Keratinocyte (primary cell): ENCODE measurements at regions not wholly inside any gene's neighbourhood (a gene's known extent, or its start where the extent isn't known, plus 50 kb on each side); places are given as distances from the start of the nearest gene placed in this dataset.

Experiments used
- DNase-seq: peaks from one replicate; pipeline ENCODE4 v3.0.0-alpha.2; 2011; ENCODE audit warnings: low read depth, missing footprints, low spot score
- FAIRE-seq: peaks from 2 replicates; lab custom pipeline; 2011; peaks lifted over from hg19 to GRCh38; lab: Jason Lieb, UNC
- H2AFZ ChIP-seq: 2 replicates; pipeline ENCODE4 v1.6.0; 2012; ENCODE audit warnings: low read length, control low read depth, inconsistent platforms; ENCODE audit not compliant: control insufficient read depth
- H3K27ac ChIP-seq: 2 replicates; pipeline ENCODE4 v1.5.1; 2011; ENCODE audit warnings: low read length; ENCODE audit not compliant: control insufficient read depth, insufficient read depth
- H3K27me3 ChIP-seq: 3 replicates; pipeline ENCODE4 v1.6.0; 2011; ENCODE audit warnings: low read length; ENCODE audit not compliant: control insufficient read depth, insufficient read depth; ENCODE audit errors: extremely low read depth
- H3K36me3 ChIP-seq, 2 experiments: 2 replicates in 1 of 2; 3 replicates in 1 of 2; pipeline ENCODE4 v1.5.1; 2011; ENCODE audit warnings: low read length in 2 of 2, mild to moderate bottlenecking in 1 of 2; ENCODE audit not compliant: control insufficient read depth in 2 of 2, insufficient read depth in 2 of 2; ENCODE audit errors: extremely low read depth in 1 of 2
- H3K4me1 ChIP-seq: 3 replicates; pipeline ENCODE4 v1.5.1; 2011; ENCODE audit warnings: low read length; ENCODE audit not compliant: control insufficient read depth, insufficient read depth; ENCODE audit errors: extremely low read depth
- H3K4me2 ChIP-seq: 3 replicates; pipeline ENCODE4 v1.6.0; 2011; ENCODE audit warnings: low read depth, low read length; ENCODE audit not compliant: control insufficient read depth, insufficient read depth; ENCODE audit errors: extremely low read depth
- H3K4me3 ChIP-seq, 3 experiments: fragments of 200-600 bp in 1 of 3; sonication (generic) in 1 of 3; 2 replicates in 2 of 3; 3 replicates in 1 of 3; pipeline ENCODE4 v1.5.1; 2011 to 2016; ENCODE audit warnings: low read length in 3 of 3, mild to moderate bottlenecking in 3 of 3, control low read depth in 2 of 3, inconsistent platforms in 1 of 3, low read depth in 1 of 3, mixed read lengths in 1 of 3, mixed run types in 1 of 3, moderate library complexity in 1 of 3; ENCODE audit not compliant: control insufficient read depth in 2 of 3, insufficient read depth in 2 of 3; ENCODE audit errors: extremely low read depth in 1 of 3
- H3K79me2 ChIP-seq: 2 replicates; pipeline ENCODE4 v1.6.0; 2012; ENCODE audit warnings: low read length; ENCODE audit not compliant: control insufficient read depth, insufficient read depth
- H3K9ac ChIP-seq: 3 replicates; pipeline ENCODE4 v1.6.0; 2011; ENCODE audit warnings: low read length; ENCODE audit not compliant: control insufficient read depth, insufficient read depth; ENCODE audit errors: extremely low read depth
- H3K9me1 ChIP-seq: 3 replicates; pipeline ENCODE4 v1.6.0; 2011; ENCODE audit warnings: low read length; ENCODE audit not compliant: control insufficient read depth, insufficient read depth; ENCODE audit errors: extremely low read depth
- H3K9me3 ChIP-seq: 2 replicates; pipeline ENCODE4 v1.5.1; 2012; ENCODE audit warnings: low read depth, low read length; ENCODE audit not compliant: control insufficient read depth
- H4K20me1 ChIP-seq: 3 replicates; pipeline ENCODE4 v1.6.0; 2011; ENCODE audit warnings: low read length; ENCODE audit not compliant: control insufficient read depth, insufficient read depth; ENCODE audit errors: extremely low read depth
- EZH2 ChIP-seq: IDR thresholded peaks from one replicate; pipeline ENCODE4 v1.6.1; 2012; ENCODE audit warnings: inconsistent platforms, mild to moderate bottlenecking, low read length, moderate library complexity
- dilution Hi-C: fragments of 300-500 bp; cut with MboI; formaldehyde crosslinking; loops from one replicate; pipeline ENCODE4 v1.7.0; 2020; ENCODE audit warnings: low sequenced_read_pairs; ENCODE audit not compliant: extremely low pct_ligation_motif_present
- TF ChIP-seq, protein P1 (sequence below), 3 experiments: IDR thresholded peaks in 1 of 3; conservative IDR thresholded peaks in 1 of 3; optimal IDR thresholded peaks in 1 of 3; 2 replicates in 2 of 3; 3 replicates in 1 of 3; pipeline versions ENCODE3 to v1.5.1; 2011; ENCODE audit warnings: low read length in 3 of 3, mild to moderate bottlenecking in 3 of 3, moderate library complexity in 2 of 3, control low read depth in 1 of 3, inconsistent platforms in 1 of 3; ENCODE audit not compliant: insufficient read depth in 2 of 3; ENCODE audit errors: extremely low read depth in 1 of 3

DNA sequence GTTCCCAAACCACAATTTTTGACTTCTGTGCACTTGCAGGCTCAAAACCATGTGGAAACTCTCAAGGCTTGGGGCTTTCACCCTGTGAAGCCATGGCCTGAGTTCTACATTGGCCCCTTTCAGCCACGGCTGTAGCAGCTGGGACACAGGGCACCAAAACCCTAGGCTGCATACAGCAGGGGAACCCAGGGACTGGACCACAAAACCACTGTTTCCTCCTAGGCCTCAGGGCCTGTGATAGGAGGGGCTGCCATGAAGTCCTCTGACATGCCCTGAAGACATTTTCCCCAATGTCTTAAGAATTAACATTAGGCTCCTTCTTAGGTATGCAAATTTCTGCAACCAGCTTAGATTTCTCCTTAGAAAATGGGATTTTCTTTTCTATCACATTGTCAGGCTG is 312.1 kb upstream of the TUSC1 start:
- H3K9ac ChIP-seq = no peak overlapping the region
- TF ChIP-seq, protein P1, sequence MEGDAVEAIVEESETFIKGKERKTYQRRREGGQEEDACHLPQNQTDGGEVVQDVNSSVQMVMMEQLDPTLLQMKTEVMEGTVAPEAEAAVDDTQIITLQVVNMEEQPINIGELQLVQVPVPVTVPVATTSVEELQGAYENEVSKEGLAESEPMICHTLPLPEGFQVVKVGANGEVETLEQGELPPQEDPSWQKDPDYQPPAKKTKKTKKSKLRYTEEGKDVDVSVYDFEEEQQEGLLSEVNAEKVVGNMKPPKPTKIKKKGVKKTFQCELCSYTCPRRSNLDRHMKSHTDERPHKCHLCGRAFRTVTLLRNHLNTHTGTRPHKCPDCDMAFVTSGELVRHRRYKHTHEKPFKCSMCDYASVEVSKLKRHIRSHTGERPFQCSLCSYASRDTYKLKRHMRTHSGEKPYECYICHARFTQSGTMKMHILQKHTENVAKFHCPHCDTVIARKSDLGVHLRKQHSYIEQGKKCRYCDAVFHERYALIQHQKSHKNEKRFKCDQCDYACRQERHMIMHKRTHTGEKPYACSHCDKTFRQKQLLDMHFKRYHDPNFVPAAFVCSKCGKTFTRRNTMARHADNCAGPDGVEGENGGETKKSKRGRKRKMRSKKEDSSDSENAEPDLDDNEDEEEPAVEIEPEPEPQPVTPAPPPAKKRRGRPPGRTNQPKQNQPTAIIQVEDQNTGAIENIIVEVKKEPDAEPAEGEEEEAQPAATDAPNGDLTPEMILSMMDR (optimal IDR thresholded peaks at IDR 0.05 in 1 of 3, IDR thresholded peaks at IDR 0.05 in 1 of 3, conservative IDR thresholded peaks at IDR 0.05 in 1 of 3; ENCODE audit: extremely low read depth in 1 of 3, insufficient read depth in 2 of 3, low read length in 3 of 3) = no peak
- TF ChIP-seq EZH2 = no peak
- no peak overlapping the region for H3K27ac ChIP-seq
- H3K36me3 ChIP-seq = no peaks in the 10 kb centered on the region
- H4K20me1 ChIP-seq = no peaks in the 10 kb centered on the region
- H3K79me2 ChIP-seq = no peaks in the 10 kb centered on the region
- FAIRE-seq (no peak), DNase-seq (no peak)
- no peaks in the 10 kb centered on the region for H3K9me1 ChIP-seq
- dilution Hi-C loops = no loop called here
- no peaks in the 10 kb centered on the region for H3K4me1 ChIP-seq
- H2AFZ ChIP-seq = no peak overlapping the region
- H3K9me3 ChIP-seq = no peaks in the 10 kb centered on the region
- no peaks in the 10 kb centered on the region for H3K27me3 ChIP-seq
- no peak overlapping the region for H3K4me3 ChIP-seq
- H3K4me2 ChIP-seq = no peak overlapping the region

DNA sequence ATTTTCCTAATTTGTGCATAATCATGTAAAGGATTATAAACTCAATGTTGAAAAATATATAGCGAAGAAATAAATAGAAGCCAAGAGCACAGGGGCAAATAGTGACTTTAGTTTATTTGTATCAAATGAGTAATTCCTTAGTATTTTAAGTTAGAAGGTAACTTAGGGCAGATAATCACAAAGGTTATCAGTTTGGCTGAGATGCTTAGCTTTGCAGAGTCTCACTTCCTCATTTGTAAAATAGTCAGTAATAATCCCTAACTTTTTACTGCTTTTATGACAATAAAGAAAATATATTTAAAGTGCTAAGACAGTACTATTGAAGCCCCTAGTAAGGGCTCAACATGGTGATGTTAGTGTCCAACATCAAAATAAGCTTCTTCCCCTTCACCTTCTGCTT is 297.4 kb upstream of the TUSC1 start:
- no peaks in the 10 kb centered on the region for H3K9me1 ChIP-seq
- H3K79me2 ChIP-seq = no peaks in the 10 kb centered on the region
- no peaks in the 10 kb centered on the region for H3K36me3 ChIP-seq
- H3K9ac ChIP-seq = no peak overlapping the region
- no peaks in the 10 kb centered on the region for H3K4me1 ChIP-seq
- H2AFZ ChIP-seq = no peak overlapping the region
- no peaks in the 10 kb centered on the region for H3K9me3 ChIP-seq
- DNase-seq (no peak), FAIRE-seq (no peak)
- dilution Hi-C loops = no loop called here
- H4K20me1 ChIP-seq = no peaks in the 10 kb centered on the region
- H3K4me2 ChIP-seq = no peak overlapping the region
- no peaks in the 10 kb centered on the region for H3K27me3 ChIP-seq
- no peak for TF ChIP-seq EZH2
- TF ChIP-seq, protein P1 (optimal IDR thresholded peaks at IDR 0.05 in 1 of 3, IDR thresholded peaks at IDR 0.05 in 1 of 3, conservative IDR thresholded peaks at IDR 0.05 in 1 of 3; ENCODE audit: extremely low read depth in 1 of 3, insufficient read depth in 2 of 3, low read length in 3 of 3) = no peak
- no peak overlapping the region for H3K4me3 ChIP-seq
- H3K27ac ChIP-seq = no peak overlapping the region
